ENCODE measurements at regions not wholly inside any gene's neighbourhood (a gene's known extent, or its start where the extent isn't known, plus 50 kb on each side); places are given as distances from the start of the nearest gene placed in this dataset.
"Not testable (repeated sequence)": the region's sequence is repeated elsewhere in the genome, so short reads cannot be mapped to it uniquely, and the experiment has no call there.

- DNase-seq (ENCODE audit: low read depth): no peak
- no peak overlapping the region for H3K4me3 ChIP-seq (ENCODE audit: low read depth, low read length)
Measured at GRCh38 chr2:53544871-53545558, 222.6 kb upstream of the CHAC2 start.

- DNase-seq (ENCODE audit: low read depth): no peak
- H3K4me3 ChIP-seq (ENCODE audit: low read depth, low read length): no peak overlapping the region
Measured at GRCh38 chr2:53543083-53543482, 224.5 kb upstream of the CHAC2 start.

GRCh38 chr2:53536583-53537361 is 230.8 kb upstream of the CHAC2 start:
- no peak overlapping the region for H3K4me3 ChIP-seq (ENCODE audit: low read depth, low read length)
- DNase-seq (ENCODE audit: low read depth): no peak

GRCh38 chr2:53535234-53535840 is 232.3 kb upstream of the CHAC2 start:
- H3K4me3 ChIP-seq (ENCODE audit: low read depth, low read length): no peak overlapping the region
- no peak for DNase-seq (ENCODE audit: low read depth)

- no peak for DNase-seq (ENCODE audit: low read depth)
- H3K4me3 ChIP-seq (ENCODE audit: low read depth, low read length): no peak overlapping the region
Measured at GRCh38 chr2:53530126-53530525, 237.5 kb upstream of the CHAC2 start.

GRCh38 chr2:53527056-53527455 is 240.5 kb upstream of the CHAC2 start:
- no peak overlapping the region for H3K4me3 ChIP-seq (ENCODE audit: low read depth, low read length)
- no peak for DNase-seq (ENCODE audit: low read depth)

- H3K4me3 ChIP-seq (ENCODE audit: low read depth, low read length): no peak overlapping the region
- DNase-seq (ENCODE audit: low read depth): no peak
Measured at GRCh38 chr2:53519918-53520841, 247.4 kb upstream of the CHAC2 start.

GRCh38 chr2:53517406-53517805 is 250.2 kb upstream of the CHAC2 start:
- no peak for DNase-seq (ENCODE audit: low read depth)
- H3K4me3 ChIP-seq (ENCODE audit: low read depth, low read length): no peak overlapping the region

GRCh38 chr2:53516650-53517049 is 251.0 kb upstream of the CHAC2 start:
- DNase-seq (ENCODE audit: low read depth): no peak
- H3K4me3 ChIP-seq (ENCODE audit: low read depth, low read length): no peak overlapping the region

GRCh38 chr2:53515435-53516332 is 251.9 kb upstream of the CHAC2 start:
- no peak overlapping the region for H3K4me3 ChIP-seq (ENCODE audit: low read depth, low read length)
- no peak for DNase-seq (ENCODE audit: low read depth)

- no peak overlapping the region for H3K4me3 ChIP-seq (ENCODE audit: low read depth, low read length)
- no peak for DNase-seq (ENCODE audit: low read depth)
Measured at GRCh38 chr2:53513167-53513666, 254.4 kb upstream of the CHAC2 start.

GRCh38 chr2:53512071-53512826 is 255.4 kb upstream of the CHAC2 start:
- no peak overlapping the region for H3K4me3 ChIP-seq (ENCODE audit: low read depth, low read length)

GRCh38 chr2:53511549-53511948 is 256.1 kb upstream of the CHAC2 start:
- DNase-seq (ENCODE audit: low read depth): no peak

More at GRCh38 chr2:53512071-53512826, 255.4 kb upstream of the CHAC2 start:
- DNase-seq (ENCODE audit: low read depth): no peak

GRCh38 chr2:53510401-53510800 is 257.2 kb upstream of the CHAC2 start:
- H3K4me3 ChIP-seq (ENCODE audit: low read depth, low read length): no peak overlapping the region
- DNase-seq (ENCODE audit: low read depth): no peak

More at GRCh38 chr2:53511549-53511948, 256.1 kb upstream of the CHAC2 start:
- H3K4me3 ChIP-seq (ENCODE audit: low read depth, low read length): no peak overlapping the region

GRCh38 chr2:53509831-53510388 is 257.7 kb upstream of the CHAC2 start:
- H3K4me3 ChIP-seq (ENCODE audit: low read depth, low read length): no peak overlapping the region
- DNase-seq (ENCODE audit: low read depth): no peak

- no peak for DNase-seq (ENCODE audit: low read depth)
Measured at GRCh38 chr2:53508667-53509066, 258.9 kb upstream of the CHAC2 start.

GRCh38 chr2:53507070-53507469 is 260.5 kb upstream of the CHAC2 start:
- not testable (repeated sequence) for H3K4me3 ChIP-seq (ENCODE audit: low read depth, low read length); DNase-seq (ENCODE audit: low read depth)

More at GRCh38 chr2:53508667-53509066, 258.9 kb upstream of the CHAC2 start:
- H3K4me3 ChIP-seq (ENCODE audit: low read depth, low read length): no peak overlapping the region
